ENCODE measurements at regions not wholly inside any gene's neighbourhood (a gene's known extent, or its start where the extent isn't known, plus 50 kb on each side); places are given as distances from the start of the nearest gene placed in this dataset.
"Not testable (repeated sequence)": the region's sequence is repeated elsewhere in the genome, so short reads cannot be mapped to it uniquely, and the experiment has no call there.

DNA sequence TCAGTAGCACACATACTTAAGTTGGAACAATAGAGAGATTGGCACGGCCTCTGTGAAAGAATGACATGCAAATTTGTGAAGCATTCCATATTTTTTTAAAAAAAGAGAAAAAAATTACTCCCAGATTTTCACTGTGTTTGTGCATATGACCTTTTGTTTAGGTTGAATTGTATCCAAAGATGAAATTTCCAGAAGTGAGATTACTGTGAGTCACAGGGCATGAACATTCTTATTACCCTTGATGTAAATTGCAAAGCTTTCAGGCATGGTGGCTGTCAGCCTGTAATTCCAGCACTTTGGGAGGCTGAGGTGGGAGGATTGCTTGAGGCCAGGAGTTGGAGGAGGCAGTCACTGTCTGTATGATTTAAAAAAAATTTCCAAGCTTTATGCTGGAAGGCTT lies 329.5 kb downstream of the ZNF37A start:
- H3K27ac ChIP-seq (ENCODE audit: low read depth, low read length); H3K9ac ChIP-seq (ENCODE audit: low read length); H3K27me3 ChIP-seq (ENCODE audit: control insufficient read depth, insufficient read depth, low read length); H3K4me3 ChIP-seq (ENCODE audit: low read depth, low read length); H3K4me1 ChIP-seq (ENCODE audit: control insufficient read depth, insufficient read depth, low read length); H3K36me3 ChIP-seq (ENCODE audit: control insufficient read depth, insufficient read depth, low read length): not testable (repeated sequence)
- H3K9me3 ChIP-seq (ENCODE audit: control insufficient read depth, insufficient read depth, low read depth, low read length), result peaks cover 11% of the 10 kb centered on the region; the same call in 1 of the 2 replicates

DNA sequence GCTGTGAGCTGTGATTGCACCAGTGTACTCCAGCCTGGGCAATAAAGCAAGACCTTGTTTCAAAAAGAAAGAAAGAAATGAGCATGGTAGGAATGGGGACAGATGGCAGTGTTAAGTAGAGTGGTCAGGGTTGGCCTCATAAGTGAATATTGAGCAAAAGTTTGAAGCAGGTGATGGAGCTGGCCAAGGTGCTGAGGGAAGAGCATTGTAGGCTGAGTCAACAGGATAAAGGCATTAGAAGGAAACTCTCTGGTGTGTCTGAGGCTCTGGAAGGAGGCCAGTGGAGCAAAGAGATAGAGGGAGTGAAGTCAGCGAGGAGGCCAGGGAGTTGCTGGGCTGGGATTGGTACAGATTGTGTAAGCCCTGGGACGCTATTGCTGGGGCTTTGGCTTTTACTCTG lies 336.1 kb downstream of the ZNF37A start:
- H3K27ac ChIP-seq (ENCODE audit: low read depth, low read length); H3K4me3 ChIP-seq (ENCODE audit: low read depth, low read length); H3K9ac ChIP-seq (ENCODE audit: low read length); H3K27me3 ChIP-seq (ENCODE audit: control insufficient read depth, insufficient read depth, low read length); H3K9me3 ChIP-seq (ENCODE audit: control insufficient read depth, insufficient read depth, low read depth, low read length); H3K4me1 ChIP-seq (ENCODE audit: control insufficient read depth, insufficient read depth, low read length); H3K36me3 ChIP-seq (ENCODE audit: control insufficient read depth, insufficient read depth, low read length): not testable (repeated sequence)

DNA sequence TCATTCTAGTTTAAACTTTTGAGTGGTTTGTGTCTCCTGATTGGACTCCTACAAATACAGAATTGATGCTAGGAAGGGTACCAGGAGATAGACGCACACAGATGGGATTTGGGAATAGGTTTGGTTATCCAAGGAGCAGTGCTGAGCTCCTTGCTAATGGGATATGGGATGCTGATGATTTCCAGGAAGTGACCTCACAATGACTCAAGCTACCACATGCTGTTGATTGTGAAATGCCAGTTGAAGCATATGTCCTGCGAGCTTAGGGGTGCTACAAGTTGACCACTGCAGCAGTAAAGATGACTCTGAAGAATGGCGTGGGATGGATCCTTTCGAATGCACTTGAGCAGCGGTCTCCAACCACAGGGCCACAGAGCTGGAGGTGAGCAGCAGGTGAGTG lies 343.2 kb downstream of the ZNF37A start:
- H3K9ac ChIP-seq (ENCODE audit: low read length); H3K9me3 ChIP-seq (ENCODE audit: control insufficient read depth, insufficient read depth, low read depth, low read length); H3K4me1 ChIP-seq (ENCODE audit: control insufficient read depth, insufficient read depth, low read length); H3K27ac ChIP-seq (ENCODE audit: low read depth, low read length); H3K27me3 ChIP-seq (ENCODE audit: control insufficient read depth, insufficient read depth, low read length); H3K36me3 ChIP-seq (ENCODE audit: control insufficient read depth, insufficient read depth, low read length); H3K4me3 ChIP-seq (ENCODE audit: low read depth, low read length): not testable (repeated sequence)

GRCh38 chr10:38448614-38449355 lies 354.6 kb downstream of the ZNF37A start:
- not testable (repeated sequence) for H3K27ac ChIP-seq (ENCODE audit: low read depth, low read length); H3K9ac ChIP-seq (ENCODE audit: low read length); H3K27me3 ChIP-seq (ENCODE audit: control insufficient read depth, insufficient read depth, low read length); H3K4me3 ChIP-seq (ENCODE audit: low read depth, low read length); H3K36me3 ChIP-seq (ENCODE audit: control insufficient read depth, insufficient read depth, low read length); H3K4me1 ChIP-seq (ENCODE audit: control insufficient read depth, insufficient read depth, low read length)
- H3K9me3 ChIP-seq (ENCODE audit: control insufficient read depth, insufficient read depth, low read depth, low read length), result peaks cover 20% of the 10 kb centered on the region

- not testable (repeated sequence) for H3K4me3 ChIP-seq (ENCODE audit: low read depth, low read length); H3K27me3 ChIP-seq (ENCODE audit: control insufficient read depth, insufficient read depth, low read length); H3K4me1 ChIP-seq (ENCODE audit: control insufficient read depth, insufficient read depth, low read length); H3K9ac ChIP-seq (ENCODE audit: low read length); H3K27ac ChIP-seq (ENCODE audit: low read depth, low read length); H3K36me3 ChIP-seq (ENCODE audit: control insufficient read depth, insufficient read depth, low read length)
- peaks cover 28% of the 10 kb centered on the region for H3K9me3 ChIP-seq (ENCODE audit: control insufficient read depth, insufficient read depth, low read depth, low read length)
Measured at GRCh38 chr10:38449618-38450017, 355.5 kb downstream of the ZNF37A start.

DNA sequence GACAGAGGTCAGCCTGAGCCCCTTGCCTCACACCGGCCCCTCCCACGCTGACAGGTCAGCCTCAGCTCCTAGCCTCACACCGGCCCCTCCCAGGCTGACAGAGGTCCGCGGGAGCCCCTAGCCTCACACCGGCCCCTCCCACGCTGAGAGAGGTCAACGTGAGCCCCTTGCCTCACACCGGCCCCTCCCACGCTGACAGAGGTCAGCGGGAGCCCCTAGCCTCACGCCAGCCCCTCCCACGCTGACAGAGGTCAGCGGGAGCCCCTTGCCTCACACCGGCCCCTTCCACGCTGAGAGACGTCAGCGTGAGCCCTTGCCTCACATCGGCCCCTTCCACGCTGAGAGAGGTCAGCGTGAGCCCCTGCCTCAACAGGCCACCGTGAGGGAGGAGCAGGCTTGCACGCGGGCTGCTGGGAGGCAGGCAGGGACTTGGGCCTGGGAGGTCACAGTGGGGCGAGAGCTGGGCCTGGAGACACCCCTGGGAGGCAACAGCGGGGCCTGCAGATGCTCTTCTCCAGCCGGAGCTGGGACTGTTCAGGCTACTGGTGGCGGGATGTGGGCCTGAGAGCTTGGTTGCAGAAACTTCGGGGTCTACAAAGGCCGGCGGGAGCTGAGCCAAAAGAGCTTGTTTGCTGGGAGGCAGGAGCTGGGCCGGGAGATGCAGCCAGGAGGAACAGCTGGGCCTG lies 356.4 kb downstream of the ZNF37A start:
- not testable (repeated sequence) for H3K4me3 ChIP-seq (ENCODE audit: low read depth, low read length); H3K36me3 ChIP-seq (ENCODE audit: control insufficient read depth, insufficient read depth, low read length); H3K4me1 ChIP-seq (ENCODE audit: control insufficient read depth, insufficient read depth, low read length); H3K9ac ChIP-seq (ENCODE audit: low read length); H3K27me3 ChIP-seq (ENCODE audit: control insufficient read depth, insufficient read depth, low read length); H3K27ac ChIP-seq (ENCODE audit: low read depth, low read length)
- H3K9me3 ChIP-seq (ENCODE audit: control insufficient read depth, insufficient read depth, low read depth, low read length), result peaks cover 37% of the 10 kb centered on the region

GRCh38 chr10:38451306-38451967 lies 357.3 kb downstream of the ZNF37A start:
- H3K36me3 ChIP-seq (ENCODE audit: control insufficient read depth, insufficient read depth, low read length); H3K27ac ChIP-seq (ENCODE audit: low read depth, low read length); H3K9ac ChIP-seq (ENCODE audit: low read length); H3K27me3 ChIP-seq (ENCODE audit: control insufficient read depth, insufficient read depth, low read length); H3K4me3 ChIP-seq (ENCODE audit: low read depth, low read length); H3K4me1 ChIP-seq (ENCODE audit: control insufficient read depth, insufficient read depth, low read length): not testable (repeated sequence)
- H3K9me3 ChIP-seq (ENCODE audit: control insufficient read depth, insufficient read depth, low read depth, low read length), result peaks cover 37% of the 10 kb centered on the region

Measured in HUES6 (cell line).